ENCODE measurements at regions not wholly inside any gene's neighbourhood (a gene's known extent, or its start where the extent isn't known, plus 50 kb on each side); places are given as distances from the start of the nearest gene placed in this dataset.
"Not testable (repeated sequence)": the region's sequence is repeated elsewhere in the genome, so short reads cannot be mapped to it uniquely, and the experiment has no call there.

GRCh38 chr3:165518346-165518745, 318.9 kb downstream of the BCHE start:
- H3K9ac ChIP-seq (ENCODE audit: low read length), result no peak overlapping the region
- H3K27me3 ChIP-seq (ENCODE audit: control insufficient read depth in 1 of 2, insufficient read depth in 2 of 2, low read length in 2 of 2), result no peaks in the 10 kb centered on the region
- no peak overlapping the region for H3K27ac ChIP-seq (ENCODE audit: low read depth, low read length)
- H3K36me3 ChIP-seq (ENCODE audit: insufficient read depth, low read length), result no peaks in the 10 kb centered on the region
- H3K4me3 ChIP-seq (ENCODE audit: low read depth in 1 of 2, low read length in 2 of 2), result no peak overlapping the region
- H3K9me3 ChIP-seq (ENCODE audit: low read length), result no peaks in the 10 kb centered on the region
- H3K4me1 ChIP-seq (ENCODE audit: insufficient read depth, low read length), result no peaks in the 10 kb centered on the region

GRCh38 chr3:165513715-165514701, 317.8 kb upstream of the SLITRK3 start:
- Histone ChIP-seq H3K36me3 (ENCODE audit: insufficient read depth, low read length) (no peaks in the 10 kb centered on the region), H3K9ac (ENCODE audit: low read length) (no peak overlapping the region), H3K27me3 (ENCODE audit: control insufficient read depth in 1 of 2, insufficient read depth in 2 of 2, low read length in 2 of 2) (no peaks in the 10 kb centered on the region), H3K27ac (ENCODE audit: low read depth, low read length) (no peak overlapping the region), H3K4me1 (ENCODE audit: insufficient read depth, low read length) (no peaks in the 10 kb centered on the region), H3K9me3 (ENCODE audit: low read length) (no peaks in the 10 kb centered on the region), H3K4me3 (ENCODE audit: low read depth in 1 of 2, low read length in 2 of 2) (no peak overlapping the region)

- H3K4me1 ChIP-seq (ENCODE audit: insufficient read depth, low read length), result no peaks in the 10 kb centered on the region
- H3K27me3 ChIP-seq (ENCODE audit: control insufficient read depth in 1 of 2, insufficient read depth in 2 of 2, low read length in 2 of 2), result no peaks in the 10 kb centered on the region
- no peaks in the 10 kb centered on the region for H3K36me3 ChIP-seq (ENCODE audit: insufficient read depth, low read length)
- H3K27ac ChIP-seq (ENCODE audit: low read depth, low read length), result no peak overlapping the region
- H3K9me3 ChIP-seq (ENCODE audit: low read length), result no peaks in the 10 kb centered on the region
- H3K4me3 ChIP-seq (ENCODE audit: low read depth in 1 of 2, low read length in 2 of 2), result no peak overlapping the region
- no peak overlapping the region for H3K9ac ChIP-seq (ENCODE audit: low read length)
Measured at GRCh38 chr3:165507576-165507975, 311.4 kb upstream of the SLITRK3 start.

GRCh38 chr3:165507060-165507459, 310.9 kb upstream of the SLITRK3 start:
- no peaks in the 10 kb centered on the region for H3K9me3 ChIP-seq (ENCODE audit: low read length)
- no peak overlapping the region for H3K9ac ChIP-seq (ENCODE audit: low read length)
- no peaks in the 10 kb centered on the region for H3K27me3 ChIP-seq (ENCODE audit: control insufficient read depth in 1 of 2, insufficient read depth in 2 of 2, low read length in 2 of 2)
- H3K36me3 ChIP-seq (ENCODE audit: insufficient read depth, low read length), result no peaks in the 10 kb centered on the region
- no peak overlapping the region for H3K4me3 ChIP-seq (ENCODE audit: low read depth in 1 of 2, low read length in 2 of 2)
- H3K4me1 ChIP-seq (ENCODE audit: insufficient read depth, low read length), result no peaks in the 10 kb centered on the region
- H3K27ac ChIP-seq (ENCODE audit: low read depth, low read length), result no peak overlapping the region

- Histone ChIP-seq H3K36me3 (ENCODE audit: insufficient read depth, low read length) (no peaks in the 10 kb centered on the region), H3K4me3 (ENCODE audit: low read depth in 1 of 2, low read length in 2 of 2) (no peak overlapping the region), H3K27ac (ENCODE audit: low read depth, low read length) (no peak overlapping the region), H3K27me3 (ENCODE audit: control insufficient read depth in 1 of 2, insufficient read depth in 2 of 2, low read length in 2 of 2) (no peaks in the 10 kb centered on the region), H3K9me3 (ENCODE audit: low read length) (no peaks in the 10 kb centered on the region), H3K4me1 (ENCODE audit: insufficient read depth, low read length) (no peaks in the 10 kb centered on the region), H3K9ac (ENCODE audit: low read length) (no peak overlapping the region)
Measured at GRCh38 chr3:165505657-165506056, 309.5 kb upstream of the SLITRK3 start.

GRCh38 chr3:165504554-165504953, 308.4 kb upstream of the SLITRK3 start:
- H3K9me3 ChIP-seq (ENCODE audit: low read length), result no peaks in the 10 kb centered on the region
- H3K4me3 ChIP-seq (ENCODE audit: low read depth in 1 of 2, low read length in 2 of 2), result no peak overlapping the region
- H3K36me3 ChIP-seq (ENCODE audit: insufficient read depth, low read length), result no peaks in the 10 kb centered on the region
- no peak overlapping the region for H3K27ac ChIP-seq (ENCODE audit: low read depth, low read length)
- H3K4me1 ChIP-seq (ENCODE audit: insufficient read depth, low read length), result no peaks in the 10 kb centered on the region
- H3K27me3 ChIP-seq (ENCODE audit: control insufficient read depth in 1 of 2, insufficient read depth in 2 of 2, low read length in 2 of 2), result no peaks in the 10 kb centered on the region
- H3K9ac ChIP-seq (ENCODE audit: low read length), result no peak overlapping the region

GRCh38 chr3:165503825-165504224, 307.6 kb upstream of the SLITRK3 start:
- Histone ChIP-seq H3K4me1 (ENCODE audit: insufficient read depth, low read length) (no peaks in the 10 kb centered on the region), H3K27ac (ENCODE audit: low read depth, low read length) (no peak overlapping the region), H3K36me3 (ENCODE audit: insufficient read depth, low read length) (no peaks in the 10 kb centered on the region), H3K9me3 (ENCODE audit: low read length) (no peaks in the 10 kb centered on the region), H3K4me3 (ENCODE audit: low read depth in 1 of 2, low read length in 2 of 2) (no peak overlapping the region), H3K27me3 (ENCODE audit: control insufficient read depth in 1 of 2, insufficient read depth in 2 of 2, low read length in 2 of 2) (no peaks in the 10 kb centered on the region), H3K9ac (ENCODE audit: low read length) (no peak overlapping the region)

GRCh38 chr3:165503346-165503745, 307.2 kb upstream of the SLITRK3 start:
- no peak overlapping the region for H3K9ac ChIP-seq (ENCODE audit: low read length)
- no peaks in the 10 kb centered on the region for H3K36me3 ChIP-seq (ENCODE audit: insufficient read depth, low read length)
- H3K9me3 ChIP-seq (ENCODE audit: low read length), result no peaks in the 10 kb centered on the region
- H3K27ac ChIP-seq (ENCODE audit: low read depth, low read length), result no peak overlapping the region
- no peak overlapping the region for H3K4me3 ChIP-seq (ENCODE audit: low read depth in 1 of 2, low read length in 2 of 2)
- H3K27me3 ChIP-seq (ENCODE audit: control insufficient read depth in 1 of 2, insufficient read depth in 2 of 2, low read length in 2 of 2), result no peaks in the 10 kb centered on the region
- H3K4me1 ChIP-seq (ENCODE audit: insufficient read depth, low read length), result no peaks in the 10 kb centered on the region

GRCh38 chr3:165502707-165503106, 306.5 kb upstream of the SLITRK3 start:
- no peak overlapping the region for H3K9ac ChIP-seq (ENCODE audit: low read length)
- no peaks in the 10 kb centered on the region for H3K4me1 ChIP-seq (ENCODE audit: insufficient read depth, low read length)
- H3K27ac ChIP-seq (ENCODE audit: low read depth, low read length), result no peak overlapping the region
- H3K4me3 ChIP-seq (ENCODE audit: low read depth in 1 of 2, low read length in 2 of 2), result no peak overlapping the region
- no peaks in the 10 kb centered on the region for H3K9me3 ChIP-seq (ENCODE audit: low read length)
- H3K36me3 ChIP-seq (ENCODE audit: insufficient read depth, low read length), result no peaks in the 10 kb centered on the region
- no peaks in the 10 kb centered on the region for H3K27me3 ChIP-seq (ENCODE audit: control insufficient read depth in 1 of 2, insufficient read depth in 2 of 2, low read length in 2 of 2)

GRCh38 chr3:165498742-165499141, 302.6 kb upstream of the SLITRK3 start:
- not testable (repeated sequence) for H3K9ac ChIP-seq (ENCODE audit: low read length); H3K36me3 ChIP-seq (ENCODE audit: insufficient read depth, low read length); H3K4me3 ChIP-seq (ENCODE audit: low read depth in 1 of 2, low read length in 2 of 2)

GRCh38 chr3:165491487-165491886, 295.3 kb upstream of the SLITRK3 start:
- no peak overlapping the region for H3K9ac ChIP-seq (ENCODE audit: low read length)
- no peaks in the 10 kb centered on the region for H3K27me3 ChIP-seq (ENCODE audit: control insufficient read depth in 1 of 2, insufficient read depth in 2 of 2, low read length in 2 of 2)
- H3K4me1 ChIP-seq (ENCODE audit: insufficient read depth, low read length), result peaks cover 4% of the 10 kb centered on the region
- no peaks in the 10 kb centered on the region for H3K36me3 ChIP-seq (ENCODE audit: insufficient read depth, low read length)
- no peak overlapping the region for H3K4me3 ChIP-seq (ENCODE audit: low read depth in 1 of 2, low read length in 2 of 2)
- no peak overlapping the region for H3K27ac ChIP-seq (ENCODE audit: low read depth, low read length)
- no peaks in the 10 kb centered on the region for H3K9me3 ChIP-seq (ENCODE audit: low read length)

More at GRCh38 chr3:165498742-165499141, 302.6 kb upstream of the SLITRK3 start:
- H3K27me3 ChIP-seq (ENCODE audit: control insufficient read depth in 1 of 2, insufficient read depth in 2 of 2, low read length in 2 of 2); H3K9me3 ChIP-seq (ENCODE audit: low read length); H3K27ac ChIP-seq (ENCODE audit: low read depth, low read length); H3K4me1 ChIP-seq (ENCODE audit: insufficient read depth, low read length): not testable (repeated sequence)

Measured in muscle layer of colon (tissue), 2 donors.